ENCODE measurements at regions not wholly inside any gene's neighbourhood (a gene's known extent, or its start where the extent isn't known, plus 50 kb on each side); places are given as distances from the start of the nearest gene placed in this dataset.

DNA sequence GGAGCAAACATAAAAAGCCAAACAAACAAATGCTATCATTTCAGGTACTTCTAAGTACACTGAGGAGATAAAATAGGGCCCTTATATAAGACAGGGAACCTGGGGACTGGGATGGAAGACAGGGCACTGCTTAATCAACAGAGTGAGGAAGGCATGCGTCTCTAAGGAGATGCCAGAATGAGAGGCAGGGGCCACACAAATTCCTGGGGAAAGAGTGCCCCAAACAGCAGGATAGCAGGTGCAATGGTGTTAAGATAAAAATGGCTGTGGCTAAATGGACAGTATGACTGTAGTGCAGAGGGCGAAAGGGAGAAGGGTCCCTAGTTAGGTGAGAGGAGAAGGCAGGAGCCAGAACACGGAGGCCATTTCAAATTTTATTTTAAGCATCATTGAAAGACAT lies 113.9 kb downstream of the ZBTB18 start:
- TF ChIP-seq, protein P1, sequence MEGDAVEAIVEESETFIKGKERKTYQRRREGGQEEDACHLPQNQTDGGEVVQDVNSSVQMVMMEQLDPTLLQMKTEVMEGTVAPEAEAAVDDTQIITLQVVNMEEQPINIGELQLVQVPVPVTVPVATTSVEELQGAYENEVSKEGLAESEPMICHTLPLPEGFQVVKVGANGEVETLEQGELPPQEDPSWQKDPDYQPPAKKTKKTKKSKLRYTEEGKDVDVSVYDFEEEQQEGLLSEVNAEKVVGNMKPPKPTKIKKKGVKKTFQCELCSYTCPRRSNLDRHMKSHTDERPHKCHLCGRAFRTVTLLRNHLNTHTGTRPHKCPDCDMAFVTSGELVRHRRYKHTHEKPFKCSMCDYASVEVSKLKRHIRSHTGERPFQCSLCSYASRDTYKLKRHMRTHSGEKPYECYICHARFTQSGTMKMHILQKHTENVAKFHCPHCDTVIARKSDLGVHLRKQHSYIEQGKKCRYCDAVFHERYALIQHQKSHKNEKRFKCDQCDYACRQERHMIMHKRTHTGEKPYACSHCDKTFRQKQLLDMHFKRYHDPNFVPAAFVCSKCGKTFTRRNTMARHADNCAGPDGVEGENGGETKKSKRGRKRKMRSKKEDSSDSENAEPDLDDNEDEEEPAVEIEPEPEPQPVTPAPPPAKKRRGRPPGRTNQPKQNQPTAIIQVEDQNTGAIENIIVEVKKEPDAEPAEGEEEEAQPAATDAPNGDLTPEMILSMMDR (IDR thresholded peaks at IDR 0.05): no peak
- TF ChIP-seq EZH2phosphoT487 (IDR thresholded peaks at IDR 0.05) (no peak), EZH2 (IDR thresholded peaks at IDR 0.05) (no peak)

Measured in neural progenitor cell (in vitro differentiated cells).